Activated naive CD4-positive, alpha-beta T cell treated with anti-CD3 and anti-CD28 coated beads for 36 hours (primary cell): ENCODE measurements at regions not wholly inside any gene's neighbourhood (a gene's known extent, or its start where the extent isn't known, plus 50 kb on each side); places are given as distances from the start of the nearest gene placed in this dataset.
"Not testable (repeated sequence)": the region's sequence is repeated elsewhere in the genome, so short reads cannot be mapped to it uniquely, and the experiment has no call there.

Experiments
- CTCF ChIA-PET: fragments of 350-600 bp; sonication (Branson Sonifier 250); formaldehyde crosslinking; loops from one replicate; lab custom pipeline; 2021; ENCODE audit warnings: antibody characterized with exemption; lab: Charles Lee
- DNase-seq: peaks from one replicate; pipeline ENCODE4 v3.0.0-alpha.2; 2020
- H3K27ac Mint-ChIP-seq: one replicate; pipeline ENCODE4 v1.8.0; 2021; ENCODE audit warnings: mild to moderate bottlenecking, mixed read lengths
- H3K27me3 Mint-ChIP-seq: one replicate; pipeline ENCODE4 v1.8.0; 2021; ENCODE audit warnings: low read depth, mixed read lengths
- H3K36me3 Mint-ChIP-seq: one replicate; pipeline ENCODE4 v1.8.0; 2021; ENCODE audit warnings: low read depth, mixed read lengths
- H3K4me1 Mint-ChIP-seq: one replicate; pipeline ENCODE4 v1.8.0; 2021; ENCODE audit warnings: low read depth, mixed read lengths
- H3K4me3 Mint-ChIP-seq: one replicate; pipeline ENCODE4 v1.8.0; 2021; ENCODE audit warnings: mild to moderate bottlenecking, moderate library complexity, mixed read lengths
- H3K9me3 Mint-ChIP-seq: one replicate; pipeline ENCODE4 v1.8.0; 2021; ENCODE audit warnings: mixed read lengths
- intact Hi-C: fragments of 100-400 bp; cut with micrococcal nuclease; formaldehyde crosslinking; loops from one replicate; pipeline ENCODE4 v1.15.1; 2023

GRCh38 chr4:138775489-138775888 lies 240.1 kb upstream of the NOCT start:
- CTCF ChIA-PET = interaction anchor here (0.7 kb wide), 1 partner anchor 34 kb away, joined by 4 read pairs; no protein-coding TSS in a partner anchor
- Mint-ChIP-seq H3K4me1 (no peaks in the 10 kb centered on the region), H3K9me3 (no peaks in the 10 kb centered on the region), H3K36me3 (no peaks in the 10 kb centered on the region), H3K27ac (no peak overlapping the region), H3K27me3 (no peaks in the 10 kb centered on the region), H3K4me3 (no peak overlapping the region)
- intact Hi-C loops = no loop called here
- DNase-seq = no peak

DNA sequence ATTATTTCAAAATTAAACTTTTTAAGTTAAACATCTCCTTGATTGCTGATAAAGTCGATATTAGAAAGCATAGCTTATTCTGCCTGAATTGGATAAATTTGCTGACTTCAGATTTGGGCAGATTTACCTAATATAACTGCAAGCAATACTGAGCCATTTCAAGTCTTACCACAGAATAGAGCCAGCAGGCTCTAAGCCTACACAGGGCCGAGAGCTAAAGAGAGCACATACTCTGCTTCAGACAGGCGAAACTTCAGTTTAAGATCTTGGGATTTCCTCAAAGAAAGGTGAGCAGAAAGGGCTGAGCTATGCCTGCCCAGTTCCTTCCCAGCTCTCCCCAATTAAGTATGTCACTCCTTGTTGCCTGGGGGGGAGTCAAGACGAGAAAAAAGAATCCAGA lies 240.6 kb upstream of the NOCT start:
- Mint-ChIP-seq H3K9me3 (no peaks in the 10 kb centered on the region), H3K36me3 (no peaks in the 10 kb centered on the region), H3K27me3 (no peaks in the 10 kb centered on the region), H3K4me3 (no peak overlapping the region), H3K27ac (no peak overlapping the region), H3K4me1 (no peaks in the 10 kb centered on the region)
- CTCF ChIA-PET = interaction anchor here (0.7 kb wide), 1 partner anchor 34 kb away, joined by 4 read pairs; no protein-coding TSS in a partner anchor
- no peak for DNase-seq
- intact Hi-C loops = no loop called here

GRCh38 chr4:138774125-138774524 lies 241.5 kb upstream of the NOCT start:
- H3K27ac Mint-ChIP-seq, H3K4me3 Mint-ChIP-seq, CTCF ChIA-PET, DNase-seq, H3K27me3 Mint-ChIP-seq, H3K4me1 Mint-ChIP-seq, intact Hi-C loops, H3K36me3 Mint-ChIP-seq, H3K9me3 Mint-ChIP-seq: not testable (repeated sequence)

DNA sequence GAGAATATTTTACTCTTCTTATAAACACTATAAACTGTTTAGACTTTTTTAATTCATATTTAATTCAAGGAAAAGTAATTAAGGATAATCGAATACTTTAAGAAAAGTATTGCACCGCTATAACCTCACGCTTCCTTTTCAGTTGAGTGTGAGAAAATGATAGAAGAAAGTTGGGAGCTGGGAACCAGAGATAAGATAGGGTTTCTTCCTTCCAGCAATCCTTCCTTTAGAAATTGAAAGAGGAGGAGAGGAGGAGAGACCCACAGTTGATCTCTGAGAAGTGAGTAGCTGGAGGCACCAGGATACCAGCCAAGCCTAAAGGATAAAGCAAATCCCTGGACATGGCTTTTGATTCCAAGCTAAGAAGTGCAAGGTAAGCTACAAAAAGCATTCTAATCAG lies 242.3 kb upstream of the NOCT start:
- Mint-ChIP-seq H3K27me3 (no peaks in the 10 kb centered on the region), H3K9me3 (no peaks in the 10 kb centered on the region), H3K4me3 (no peak overlapping the region), H3K36me3 (no peaks in the 10 kb centered on the region), H3K27ac (no peak overlapping the region), H3K4me1 (no peaks in the 10 kb centered on the region)
- no peak for DNase-seq
- CTCF ChIA-PET = no interaction called here
- intact Hi-C loops = no loop called here

- Mint-ChIP-seq H3K4me1 (no peaks in the 10 kb centered on the region), H3K9me3 (no peaks in the 10 kb centered on the region), H3K27me3 (no peaks in the 10 kb centered on the region), H3K36me3 (no peaks in the 10 kb centered on the region), H3K27ac (no peak overlapping the region), H3K4me3 (no peak overlapping the region)
- CTCF ChIA-PET = no interaction called here
- intact Hi-C loops = no loop called here
- DNase-seq = no peak
Observed at GRCh38 chr4:138772366-138772765, 243.2 kb upstream of the NOCT start.

GRCh38 chr4:138770818-138771217 lies 244.8 kb upstream of the NOCT start:
- no peaks in the 10 kb centered on the region for H3K36me3 Mint-ChIP-seq
- H3K4me1 Mint-ChIP-seq = no peaks in the 10 kb centered on the region
- no peaks in the 10 kb centered on the region for H3K27me3 Mint-ChIP-seq
- no peak overlapping the region for H3K27ac Mint-ChIP-seq
- DNase-seq = no peak
- H3K9me3 Mint-ChIP-seq = no peaks in the 10 kb centered on the region
- H3K4me3 Mint-ChIP-seq = no peak overlapping the region
- CTCF ChIA-PET = no interaction called here
- intact Hi-C loops = no loop called here

DNA sequence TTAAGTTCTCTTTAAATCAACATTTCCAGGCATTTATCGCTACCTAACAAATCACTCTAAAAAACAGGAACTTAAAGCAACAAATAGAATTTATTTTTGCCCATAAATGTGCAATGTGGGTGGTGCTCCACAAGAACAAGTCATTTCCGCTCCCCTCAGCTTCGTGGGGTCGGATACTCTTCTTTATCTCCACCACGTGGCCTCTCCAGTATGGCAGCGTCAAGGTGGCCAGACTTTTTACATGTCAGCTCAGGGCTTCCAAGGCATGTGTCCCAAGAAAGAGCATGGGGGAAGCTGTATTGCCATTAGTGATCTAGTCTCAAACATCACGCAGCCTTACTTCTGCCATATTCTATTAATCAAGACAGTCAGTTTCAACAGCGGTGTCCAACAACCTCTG lies 249.2 kb upstream of the NOCT start:
- H3K27ac Mint-ChIP-seq = no peak overlapping the region
- H3K4me1 Mint-ChIP-seq = no peaks in the 10 kb centered on the region
- H3K36me3 Mint-ChIP-seq = no peaks in the 10 kb centered on the region
- CTCF ChIA-PET = no interaction called here
- H3K27me3 Mint-ChIP-seq = peaks cover 2% of the 10 kb centered on the region
- DNase-seq = no peak
- H3K9me3 Mint-ChIP-seq = no peaks in the 10 kb centered on the region
- H3K4me3 Mint-ChIP-seq = no peak overlapping the region
- intact Hi-C loops = no loop called here

GRCh38 chr4:138765442-138765841 lies 250.1 kb upstream of the NOCT start:
- CTCF ChIA-PET = no interaction called here
- no peak for DNase-seq
- no peak overlapping the region for H3K4me3 Mint-ChIP-seq
- peaks cover 2% of the 10 kb centered on the region for H3K27me3 Mint-ChIP-seq
- no peaks in the 10 kb centered on the region for H3K4me1 Mint-ChIP-seq
- no peaks in the 10 kb centered on the region for H3K9me3 Mint-ChIP-seq
- no peak overlapping the region for H3K27ac Mint-ChIP-seq
- H3K36me3 Mint-ChIP-seq = no peaks in the 10 kb centered on the region
- intact Hi-C loops = no loop called here

- intact Hi-C loops = no loop called here
- CTCF ChIA-PET = no interaction called here
- Mint-ChIP-seq H3K27ac (no peak overlapping the region), H3K9me3 (no peaks in the 10 kb centered on the region), H3K36me3 (no peaks in the 10 kb centered on the region), H3K4me1 (no peaks in the 10 kb centered on the region), H3K4me3 (no peak overlapping the region), H3K27me3 (peaks cover 2% of the 10 kb centered on the region)
- no peak for DNase-seq
Observed at GRCh38 chr4:138761638-138762220, 253.9 kb upstream of the NOCT start.

DNA sequence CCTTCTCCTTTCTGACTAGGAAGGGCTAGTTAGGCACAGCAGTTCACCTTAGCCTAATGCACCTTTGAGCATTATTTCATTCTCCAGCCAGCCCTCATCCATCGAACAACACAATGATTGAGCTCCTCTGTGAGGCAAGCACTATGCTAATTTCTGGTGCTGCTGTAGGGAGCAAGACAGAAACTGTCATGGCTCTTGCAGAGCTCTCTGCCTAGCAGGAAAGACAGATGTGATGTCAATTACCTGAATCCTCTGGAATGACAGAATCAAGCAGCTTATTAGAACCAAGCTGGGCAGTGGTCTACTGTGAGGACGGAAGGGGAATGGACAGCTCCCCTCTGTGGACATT lies 256.1 kb upstream of the NOCT start:
- intact Hi-C loops = no loop called here
- Mint-ChIP-seq H3K27me3 (peaks cover 5% of the 10 kb centered on the region), H3K9me3 (no peaks in the 10 kb centered on the region), H3K36me3 (no peaks in the 10 kb centered on the region), H3K4me3 (no peak overlapping the region), H3K27ac (no peak overlapping the region), H3K4me1 (no peaks in the 10 kb centered on the region)
- no peak for DNase-seq
- CTCF ChIA-PET = no interaction called here

DNA sequence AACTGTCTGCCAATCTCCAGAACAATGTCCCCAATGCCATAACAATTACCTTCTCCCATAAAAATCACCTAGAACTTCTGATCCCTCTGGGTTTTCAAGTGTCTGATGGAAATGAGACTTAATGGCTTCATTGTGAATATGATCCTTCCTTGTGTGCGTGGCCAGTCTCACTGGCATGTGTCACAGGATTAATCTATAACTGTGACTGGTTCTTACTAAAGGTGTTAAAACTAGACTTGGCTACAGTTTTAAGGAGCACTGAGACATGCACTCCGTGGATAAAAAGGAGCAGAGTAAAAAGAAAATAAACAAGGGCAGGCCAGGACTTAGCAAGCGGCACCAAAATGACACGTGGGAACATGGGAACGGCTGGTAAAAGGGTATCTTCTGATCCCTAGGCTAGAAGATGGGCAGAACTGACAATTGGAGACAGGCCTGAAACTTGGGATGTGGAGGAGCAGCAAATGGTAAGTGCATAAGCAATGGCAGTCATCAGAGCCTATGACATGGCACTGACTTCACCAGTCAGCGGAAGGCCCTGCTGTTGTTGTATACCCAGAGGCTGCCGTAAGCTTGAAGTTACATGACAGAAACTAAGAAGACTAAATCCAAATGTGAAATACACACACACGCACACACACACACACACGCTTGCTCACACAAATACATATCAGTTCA lies 256.6 kb upstream of the NOCT start:
- no peak for DNase-seq
- Mint-ChIP-seq H3K4me3 (no peak overlapping the region), H3K36me3 (no peaks in the 10 kb centered on the region), H3K27me3 (peaks cover 5% of the 10 kb centered on the region), H3K27ac (no peak overlapping the region), H3K9me3 (no peaks in the 10 kb centered on the region), H3K4me1 (no peaks in the 10 kb centered on the region)
- intact Hi-C loops = no loop called here
- CTCF ChIA-PET = no interaction called here

DNA sequence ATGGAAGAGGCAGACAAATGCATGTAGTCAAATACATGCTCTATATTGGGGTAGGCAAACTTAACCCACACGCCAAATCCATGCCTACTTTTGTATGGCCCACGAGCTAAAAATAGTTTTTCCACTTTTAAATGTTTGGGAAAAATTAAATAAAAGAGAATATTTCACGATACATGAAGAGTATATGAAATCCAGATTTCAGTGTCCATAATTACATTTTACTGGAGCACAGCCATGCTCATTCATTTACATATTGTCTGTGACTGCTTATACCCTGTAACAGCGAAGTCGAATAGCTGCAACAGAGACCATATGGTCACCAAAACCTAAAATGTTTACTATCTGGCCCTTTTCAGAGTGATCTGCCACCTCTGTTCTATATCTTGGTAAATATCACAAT lies 257.4 kb upstream of the NOCT start:
- no peak for DNase-seq
- Mint-ChIP-seq H3K4me3 (no peak overlapping the region), H3K36me3 (no peaks in the 10 kb centered on the region), H3K27me3 (peaks cover 4% of the 10 kb centered on the region), H3K4me1 (no peaks in the 10 kb centered on the region), H3K27ac (no peak overlapping the region), H3K9me3 (peaks cover 4% of the 10 kb centered on the region)
- CTCF ChIA-PET = no interaction called here
- intact Hi-C loops = no loop called here

GRCh38 chr4:138757432-138757831 lies 258.1 kb upstream of the NOCT start:
- Mint-ChIP-seq H3K9me3 (peaks cover 10% of the 10 kb centered on the region), H3K27me3 (peaks cover 4% of the 10 kb centered on the region), H3K4me1 (no peaks in the 10 kb centered on the region), H3K4me3 (no peak overlapping the region), H3K27ac (no peak overlapping the region), H3K36me3 (no peaks in the 10 kb centered on the region)
- no peak for DNase-seq
- intact Hi-C loops = no loop called here
- CTCF ChIA-PET = no interaction called here
